ENCODE measurements at regions not wholly inside any gene's neighbourhood (a gene's known extent, or its start where the extent isn't known, plus 50 kb on each side); places are given as distances from the start of the nearest gene placed in this dataset.

DNA sequence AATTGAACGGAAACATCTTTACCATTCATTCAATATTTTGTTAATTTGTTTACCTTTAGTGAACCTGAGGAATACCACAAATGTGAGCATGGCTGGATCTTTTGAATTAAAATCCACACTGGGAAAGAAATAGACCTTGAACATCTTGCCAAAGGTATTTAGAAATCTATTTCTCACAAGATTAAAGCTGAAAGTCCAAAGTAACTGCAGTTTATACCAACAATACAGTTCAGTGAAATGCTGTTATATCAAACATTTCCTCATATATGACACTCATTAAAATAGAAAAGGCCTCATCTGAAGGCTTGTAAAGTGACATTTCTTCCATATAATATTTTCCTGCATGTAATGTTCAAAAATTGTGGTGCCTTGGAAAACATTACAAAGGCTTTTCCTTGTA, 166.5 kb upstream of the HAND2 start:
- TF ChIP-seq ARNTL (CRISPR knock-in tag; IDR thresholded peaks at IDR 0.05; ENCODE audit: borderline replicate concordance, low read depth), result no peak
- no peak for TF ChIP-seq SNAI2 (CRISPR knock-in tag; IDR thresholded peaks at IDR 0.05)
- TF ChIP-seq GLIS3 (CRISPR knock-in tag; IDR thresholded peaks at IDR 0.05), result no peak
- no peak for TF ChIP-seq CREB5 (CRISPR knock-in tag; IDR thresholded peaks at IDR 0.05; ENCODE audit: low read depth)

All from SK-N-SH treated with all-trans-retinoic acid at 6 μM for 48 hours (cell line).